ENCODE measurements at regions not wholly inside any gene's neighbourhood (a gene's known extent, or its start where the extent isn't known, plus 50 kb on each side); places are given as distances from the start of the nearest gene placed in this dataset.

DNA sequence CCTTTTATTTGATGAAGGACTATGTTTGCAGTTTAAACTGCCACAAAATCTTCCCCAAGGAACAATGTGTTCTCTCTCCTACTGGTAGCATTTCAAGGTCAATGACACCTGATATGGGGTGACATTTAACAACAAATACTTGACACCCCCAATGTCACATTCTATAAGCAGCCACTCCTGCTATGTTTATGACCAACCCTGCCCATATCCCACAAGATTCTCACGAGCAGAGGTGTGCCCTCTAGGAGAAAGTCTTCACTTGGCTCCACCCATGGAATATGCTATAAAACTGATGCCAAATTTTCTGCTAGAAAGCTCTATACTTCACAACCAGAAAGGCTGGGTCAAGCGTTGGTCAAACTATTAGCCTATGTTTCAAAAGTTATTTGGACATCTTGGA, 105.6 kb upstream of the ARID2 start:
- Histone ChIP-seq H3K27me3 (no peaks in the 10 kb centered on the region), H3K4me1 (no peaks in the 10 kb centered on the region), H3K36me3 (no peaks in the 10 kb centered on the region), H3K9me3 (no peaks in the 10 kb centered on the region), H3K27ac (no peak overlapping the region), H3K4me3 (no peak overlapping the region)
- DNase-seq: no peak
- intact Hi-C loops (cut with DNase I; ENCODE audit: low total_unique reads): no loop called here
- TF ChIP-seq, protein P1, sequence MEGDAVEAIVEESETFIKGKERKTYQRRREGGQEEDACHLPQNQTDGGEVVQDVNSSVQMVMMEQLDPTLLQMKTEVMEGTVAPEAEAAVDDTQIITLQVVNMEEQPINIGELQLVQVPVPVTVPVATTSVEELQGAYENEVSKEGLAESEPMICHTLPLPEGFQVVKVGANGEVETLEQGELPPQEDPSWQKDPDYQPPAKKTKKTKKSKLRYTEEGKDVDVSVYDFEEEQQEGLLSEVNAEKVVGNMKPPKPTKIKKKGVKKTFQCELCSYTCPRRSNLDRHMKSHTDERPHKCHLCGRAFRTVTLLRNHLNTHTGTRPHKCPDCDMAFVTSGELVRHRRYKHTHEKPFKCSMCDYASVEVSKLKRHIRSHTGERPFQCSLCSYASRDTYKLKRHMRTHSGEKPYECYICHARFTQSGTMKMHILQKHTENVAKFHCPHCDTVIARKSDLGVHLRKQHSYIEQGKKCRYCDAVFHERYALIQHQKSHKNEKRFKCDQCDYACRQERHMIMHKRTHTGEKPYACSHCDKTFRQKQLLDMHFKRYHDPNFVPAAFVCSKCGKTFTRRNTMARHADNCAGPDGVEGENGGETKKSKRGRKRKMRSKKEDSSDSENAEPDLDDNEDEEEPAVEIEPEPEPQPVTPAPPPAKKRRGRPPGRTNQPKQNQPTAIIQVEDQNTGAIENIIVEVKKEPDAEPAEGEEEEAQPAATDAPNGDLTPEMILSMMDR (IDR thresholded peaks at IDR 0.05): no peak

- no peaks in the 10 kb centered on the region for H3K27me3 ChIP-seq
- no peak overlapping the region for H3K27ac ChIP-seq
- no peak for DNase-seq
- H3K4me3 ChIP-seq: no peak overlapping the region
- H3K9me3 ChIP-seq: no peaks in the 10 kb centered on the region
- intact Hi-C loops (cut with DNase I; ENCODE audit: low total_unique reads): no loop called here
- no peaks in the 10 kb centered on the region for H3K4me1 ChIP-seq
- H3K36me3 ChIP-seq: no peaks in the 10 kb centered on the region
- TF ChIP-seq, protein P1 (IDR thresholded peaks at IDR 0.05): no peak
Observed at GRCh38 chr12:45626965-45627364, 102.5 kb upstream of the ARID2 start.

DNA sequence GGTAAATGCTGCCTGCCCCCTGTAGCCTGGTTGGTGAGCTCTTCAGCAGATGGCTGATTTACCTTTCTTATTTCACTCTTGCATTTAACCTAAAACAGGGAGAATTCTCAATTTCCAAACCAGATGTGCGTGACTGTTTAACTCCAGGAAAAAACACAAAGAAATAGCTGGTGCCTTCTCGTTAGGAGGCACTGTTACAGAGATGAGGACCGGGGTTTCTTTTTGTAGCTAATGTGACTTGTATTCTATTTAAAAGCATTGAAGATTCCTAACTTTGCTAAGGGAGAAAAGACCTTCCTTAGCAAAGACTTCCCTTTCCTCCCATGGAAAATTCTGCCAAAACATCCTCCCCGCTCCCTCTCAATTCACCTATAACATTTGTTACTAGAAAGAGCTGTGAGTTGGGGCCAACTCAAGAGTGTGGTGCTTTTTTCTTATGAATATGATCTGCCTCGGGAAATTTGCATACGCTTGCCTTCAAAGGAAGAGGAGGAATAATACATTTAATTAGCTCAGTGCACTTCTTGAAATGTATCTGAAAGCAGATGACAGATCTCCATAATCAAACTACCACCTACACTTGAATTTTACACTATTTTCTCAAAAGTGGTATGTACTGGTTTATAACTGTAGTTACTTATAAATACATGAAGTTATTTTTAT, 102.0 kb upstream of the ARID2 start:
- Histone ChIP-seq H3K27me3 (no peaks in the 10 kb centered on the region), H3K9me3 (no peaks in the 10 kb centered on the region), H3K4me1 (no peaks in the 10 kb centered on the region), H3K36me3 (no peaks in the 10 kb centered on the region), H3K27ac (no peak overlapping the region), H3K4me3 (no peak overlapping the region)
- no peak for DNase-seq
- intact Hi-C loops (cut with DNase I; ENCODE audit: low total_unique reads): loop anchor here (2.0 kb wide), 1 partner anchor 53 kb away; no protein-coding TSS in a partner anchor
- TF ChIP-seq, protein P1 (IDR thresholded peaks at IDR 0.05): no peak

GRCh38 chr12:45629292-45629691, 100.2 kb upstream of the ARID2 start:
- TF ChIP-seq, protein P1 (IDR thresholded peaks at IDR 0.05): no peak
- DNase-seq: no peak
- intact Hi-C loops (cut with DNase I; ENCODE audit: low total_unique reads): loop anchor here (2.0 kb wide), 1 partner anchor 54 kb away; no protein-coding TSS in a partner anchor
- H3K4me1 ChIP-seq: no peaks in the 10 kb centered on the region
- no peaks in the 10 kb centered on the region for H3K27me3 ChIP-seq
- H3K4me3 ChIP-seq: no peak overlapping the region
- no peaks in the 10 kb centered on the region for H3K9me3 ChIP-seq
- no peak overlapping the region for H3K27ac ChIP-seq
- no peaks in the 10 kb centered on the region for H3K36me3 ChIP-seq

DNA sequence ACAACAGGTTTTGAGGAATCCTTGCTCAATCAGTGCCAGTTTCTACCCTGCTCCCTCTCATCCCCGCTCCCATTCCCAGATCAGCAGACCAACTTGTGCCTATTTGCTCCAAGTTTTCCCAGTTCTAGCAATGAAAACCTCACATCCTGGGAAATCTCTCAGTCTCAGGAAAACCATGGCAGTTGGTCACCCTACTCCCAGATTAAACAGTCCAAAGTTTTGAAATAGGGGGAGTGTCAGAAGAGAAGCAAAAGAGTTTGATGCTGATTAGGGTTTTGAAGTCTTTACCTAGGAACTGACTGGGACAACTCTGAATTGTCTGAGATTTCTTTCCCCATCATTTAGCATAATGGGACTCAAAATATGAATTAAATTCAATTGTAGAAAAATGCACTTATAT, 95.8 kb upstream of the ARID2 start:
- intact Hi-C loops (cut with DNase I; ENCODE audit: low total_unique reads): no loop called here
- TF ChIP-seq, protein P1 (IDR thresholded peaks at IDR 0.05): no peak
- no peaks in the 10 kb centered on the region for H3K27me3 ChIP-seq
- H3K9me3 ChIP-seq: no peaks in the 10 kb centered on the region
- no peak overlapping the region for H3K27ac ChIP-seq
- no peak for DNase-seq
- no peaks in the 10 kb centered on the region for H3K36me3 ChIP-seq
- H3K4me1 ChIP-seq: no peaks in the 10 kb centered on the region
- no peak overlapping the region for H3K4me3 ChIP-seq

Data from tibial artery (tissue), 4 donors.